ENCODE measurements at regions not wholly inside any gene's neighbourhood (a gene's known extent, or its start where the extent isn't known, plus 50 kb on each side); places are given as distances from the start of the nearest gene placed in this dataset.

GRCh38 chr13:33645591-33646554 lies 172.1 kb upstream of the RFC3 start:
- H2BK12ac ChIP-seq (ENCODE audit: insufficient read length, low read depth, low read length), result no peak overlapping the region

More at GRCh38 chr13:33645591-33646554, 172.1 kb upstream of the RFC3 start:
- Mint-ChIP-seq H3K4me1 (peaks cover 10 to 15% of the 10 kb centered on the region in 2 experiments), H3K27ac (no peak overlapping the region), H3K36me3 (ENCODE audit: insufficient read depth in 1 of 3, low read depth in 3 of 3) (no peaks in the 10 kb centered on the region), H3K9me3 (no peaks in the 10 kb centered on the region), H3K4me3 (no peak overlapping the region), H3K27me3 (ENCODE audit: low read depth) (no peaks in the 10 kb centered on the region; the same call in 1 of the 2 replicates)
- Histone ChIP-seq H2BK20ac (ENCODE audit: low read depth, low read length, poor library complexity, severe bottlenecking) (no peak overlapping the region), H4K5ac (ENCODE audit: insufficient read length, low read depth, low read length) (no peak overlapping the region), H3K79me1 (ENCODE audit: insufficient read depth, low read depth, low read length, poor library complexity, severe bottlenecking) (no peaks in the 10 kb centered on the region), H3K27ac (ENCODE audit: insufficient read length, low read depth, low read length) (no peak overlapping the region), H2BK120ac (ENCODE audit: low read depth, low read length, poor library complexity, severe bottlenecking) (no peak overlapping the region), H3K18ac (ENCODE audit: insufficient read length, low read depth, low read length) (no peak overlapping the region), H3K9me3 (ENCODE audit: control insufficient read depth, low read depth, low read length) (no peaks in the 10 kb centered on the region), H2AFZ (ENCODE audit: low read length) (no peak overlapping the region), H4K8ac (replicated peaks; ENCODE audit: insufficient read length, low read depth, low read length) (no peak overlapping the region), H4K20me1 (ENCODE audit: control insufficient read depth, insufficient read depth, insufficient read length) (no peaks in the 10 kb centered on the region), H3K23me2 (ENCODE audit: insufficient read length, low read depth, low read length, poor library complexity, severe bottlenecking) (no peaks in the 10 kb centered on the region), H2BK5ac (ENCODE audit: insufficient read length, low read length) (no peak overlapping the region), H3K23ac (ENCODE audit: insufficient read length, low read depth, low read length) (no peak overlapping the region), H3K9ac (ENCODE audit: extremely low read depth, insufficient read length, low read length) (no peak overlapping the region), H3K14ac (ENCODE audit: insufficient read depth, low read length) (no peak overlapping the region), H3K56ac (ENCODE audit: insufficient read length, low read depth, low read length) (no peak overlapping the region), H2BK15ac (ENCODE audit: low read depth, low read length) (no peak overlapping the region), H3K4me1 (ENCODE audit: insufficient read depth, low read length) (peaks cover 2% of the 10 kb centered on the region; the same call in 1 of the 2 replicates), H3T11ph (ENCODE audit: low read length) (no peak overlapping the region), H3K79me2 (ENCODE audit: insufficient read depth, low read length) (no peaks in the 10 kb centered on the region), H2AK5ac (ENCODE audit: insufficient read length, low read length) (no peak overlapping the region), H3K4ac (ENCODE audit: low read depth, low read length) (no peak overlapping the region), H3K27me3 (ENCODE audit: insufficient read depth, low read length) (no peaks in the 10 kb centered on the region), H3K4me2 (ENCODE audit: insufficient read depth, insufficient read length, low read length) (no peak overlapping the region), H4K91ac (ENCODE audit: insufficient read length, low read depth, low read length) (no peak overlapping the region)
- TF ChIP-seq CTCF (conservative IDR thresholded peaks at IDR 0.05), result no peak
- WGBS (ENCODE audit: extremely low coverage, insufficient read length, low lambda C conversion rate), result no CpG with 5 or more reads among the region's 10 CpGs
- DNase-seq, result no peak
